Loucy (cell line): ENCODE measurements at regions not wholly inside any gene's neighbourhood (a gene's known extent, or its start where the extent isn't known, plus 50 kb on each side); places are given as distances from the start of the nearest gene placed in this dataset.

Experiments
- H2AFZ ChIP-seq: fragments of 200-600 bp; sonication (generic); 2 replicates; pipeline ENCODE4 v1.6.0; 2016; ENCODE audit warnings: antibody characterized with exemption, mild to moderate bottlenecking, low read length, moderate library complexity
- H3F3A ChIP-seq: fragments of 200-600 bp; 2 replicates; pipeline ENCODE4 v1.6.0; 2016; ENCODE audit warnings: antibody characterized with exemption, low read depth, mild to moderate bottlenecking
- H3K27me3 ChIP-seq: fragments of 200-600 bp; sonication (generic); 2 replicates; pipeline ENCODE4 v1.6.1; 2014; ENCODE audit warnings: low read length, mild to moderate bottlenecking; ENCODE audit not compliant: insufficient read depth, poor library complexity, severe bottlenecking
- H3K36me3 ChIP-seq: fragments of 200-600 bp; sonication (generic); 2 replicates; pipeline ENCODE4 v1.6.1; 2016; ENCODE audit warnings: low read length; ENCODE audit not compliant: insufficient read depth
- H3K4me1 ChIP-seq: fragments of 200-600 bp; sonication (generic); 2 replicates; pipeline ENCODE4 v1.5.1; 2014; ENCODE audit warnings: low read length, mild to moderate bottlenecking; ENCODE audit not compliant: insufficient read depth, poor library complexity, severe bottlenecking
- H3K4me2 ChIP-seq: fragments of 200-600 bp; sonication (generic); 2 replicates; pipeline ENCODE4 v1.6.0; 2014; ENCODE audit warnings: antibody characterized with exemption, low read length, low read depth, mild to moderate bottlenecking; ENCODE audit not compliant: poor library complexity, severe bottlenecking
- H3K4me3 ChIP-seq: fragments of 200-600 bp; sonication (generic); 2 replicates; pipeline ENCODE4 v1.5.1; 2014; ENCODE audit warnings: low read length, mild to moderate bottlenecking, mixed read lengths; ENCODE audit not compliant: poor library complexity, severe bottlenecking
- H3K79me2 ChIP-seq: fragments of 200-600 bp; sonication (generic); 2 replicates; pipeline ENCODE4 v1.6.1; 2014; ENCODE audit warnings: low read length; ENCODE audit not compliant: insufficient read depth
- H3K9ac ChIP-seq: fragments of 200-600 bp; sonication (generic); 2 replicates; pipeline ENCODE4 v1.6.0; 2014; ENCODE audit warnings: mild to moderate bottlenecking, low read depth, low read length, moderate library complexity; ENCODE audit not compliant: poor library complexity, severe bottlenecking
- H3K9me2 ChIP-seq: fragments of 200-600 bp; sonication (generic); replicated peaks from 2 replicates; pipeline ENCODE4 v1.6.1; 2016; ENCODE audit warnings: low read depth, low read length, mixed read lengths
- H3K9me3 ChIP-seq: fragments of 200-600 bp; sonication (generic); 2 replicates; pipeline ENCODE4 v1.6.1; 2014; ENCODE audit warnings: mild to moderate bottlenecking, antibody characterized with exemption, low read length, low read depth; ENCODE audit not compliant: insufficient read depth
- H4K20me1 ChIP-seq: fragments of 200-600 bp; sonication (generic); 2 replicates; pipeline ENCODE4 v1.6.0; 2014; ENCODE audit warnings: antibody characterized with exemption, low read length, mild to moderate bottlenecking; ENCODE audit not compliant: insufficient read depth, poor library complexity, severe bottlenecking
- EZH2phosphoT487 ChIP-seq: fragments of 200-600 bp; IDR thresholded peaks from 2 replicates; pipeline ENCODE4 v1.6.1; 2018; ENCODE audit warnings: antibody characterized with exemption, mild to moderate bottlenecking, moderate library complexity, borderline replicate concordance
- TF ChIP-seq, protein P1 (sequence below): fragments of 200-600 bp; sonication (generic); conservative IDR thresholded peaks from 2 replicates; pipeline ENCODE4 v1.5.1; 2014; ENCODE audit warnings: mild to moderate bottlenecking, antibody characterized with exemption, low read length

- Histone ChIP-seq H3K27me3 (no peaks in the 10 kb centered on the region), H2AFZ (no peak overlapping the region), H3K36me3 (no peaks in the 10 kb centered on the region), H3F3A (no peaks in the 10 kb centered on the region), H3K9ac (no peak overlapping the region), H3K9me3 (no peaks in the 10 kb centered on the region; the same call in 1 of the 2 replicates), H3K9me2 (no peaks in the 10 kb centered on the region), H3K4me3 (no peak overlapping the region), H3K4me2 (no peak overlapping the region), H3K4me1 (no peaks in the 10 kb centered on the region), H3K79me2 (no peaks in the 10 kb centered on the region), H4K20me1 (no peaks in the 10 kb centered on the region)
- no peak for TF ChIP-seq EZH2phosphoT487
- TF ChIP-seq, protein P1, sequence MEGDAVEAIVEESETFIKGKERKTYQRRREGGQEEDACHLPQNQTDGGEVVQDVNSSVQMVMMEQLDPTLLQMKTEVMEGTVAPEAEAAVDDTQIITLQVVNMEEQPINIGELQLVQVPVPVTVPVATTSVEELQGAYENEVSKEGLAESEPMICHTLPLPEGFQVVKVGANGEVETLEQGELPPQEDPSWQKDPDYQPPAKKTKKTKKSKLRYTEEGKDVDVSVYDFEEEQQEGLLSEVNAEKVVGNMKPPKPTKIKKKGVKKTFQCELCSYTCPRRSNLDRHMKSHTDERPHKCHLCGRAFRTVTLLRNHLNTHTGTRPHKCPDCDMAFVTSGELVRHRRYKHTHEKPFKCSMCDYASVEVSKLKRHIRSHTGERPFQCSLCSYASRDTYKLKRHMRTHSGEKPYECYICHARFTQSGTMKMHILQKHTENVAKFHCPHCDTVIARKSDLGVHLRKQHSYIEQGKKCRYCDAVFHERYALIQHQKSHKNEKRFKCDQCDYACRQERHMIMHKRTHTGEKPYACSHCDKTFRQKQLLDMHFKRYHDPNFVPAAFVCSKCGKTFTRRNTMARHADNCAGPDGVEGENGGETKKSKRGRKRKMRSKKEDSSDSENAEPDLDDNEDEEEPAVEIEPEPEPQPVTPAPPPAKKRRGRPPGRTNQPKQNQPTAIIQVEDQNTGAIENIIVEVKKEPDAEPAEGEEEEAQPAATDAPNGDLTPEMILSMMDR: no peak
Measured at GRCh38 chr16:65201511-65201910, 79.6 kb upstream of the CDH11 start.

- TF ChIP-seq, protein P1: no peak
- no peak for TF ChIP-seq EZH2phosphoT487
- Histone ChIP-seq H2AFZ (no peak overlapping the region), H3K79me2 (no peaks in the 10 kb centered on the region), H3K9me3 (no peaks in the 10 kb centered on the region; the same call in 1 of the 2 replicates), H3K36me3 (no peaks in the 10 kb centered on the region), H3K9ac (no peak overlapping the region), H4K20me1 (no peaks in the 10 kb centered on the region), H3K4me1 (no peaks in the 10 kb centered on the region), H3F3A (no peaks in the 10 kb centered on the region), H3K4me2 (no peak overlapping the region), H3K4me3 (no peak overlapping the region), H3K27me3 (no peaks in the 10 kb centered on the region), H3K9me2 (no peaks in the 10 kb centered on the region)
Measured at GRCh38 chr16:65200857-65201256, 79.0 kb upstream of the CDH11 start.

GRCh38 chr16:65200156-65200773 is 78.4 kb upstream of the CDH11 start:
- Histone ChIP-seq H3K4me2 (no peak overlapping the region), H3K4me3 (no peak overlapping the region), H3F3A (no peaks in the 10 kb centered on the region), H3K27me3 (no peaks in the 10 kb centered on the region), H3K9ac (no peak overlapping the region), H3K9me3 (no peaks in the 10 kb centered on the region; the same call in 1 of the 2 replicates), H3K9me2 (no peaks in the 10 kb centered on the region), H3K36me3 (no peaks in the 10 kb centered on the region), H2AFZ (no peak overlapping the region), H4K20me1 (no peaks in the 10 kb centered on the region), H3K4me1 (no peaks in the 10 kb centered on the region), H3K79me2 (no peaks in the 10 kb centered on the region)
- no peak for TF ChIP-seq EZH2phosphoT487
- TF ChIP-seq, protein P1: no peak
